CD4-positive, alpha-beta T cell (primary cell): ENCODE measurements at regions not wholly inside any gene's neighbourhood (a gene's known extent, or its start where the extent isn't known, plus 50 kb on each side); places are given as distances from the start of the nearest gene placed in this dataset.

Source experiments
- ATAC-seq: fragments of 200-7000 bp; cut with Tn5 transposase; one replicate; pipeline ENCODE4 v1.10.0; 2022; ENCODE audit warnings: mild to moderate bottlenecking; ENCODE audit not compliant: poor library complexity
- CTCF ChIA-PET: fragments of 350-600 bp; sonication (Branson Sonifier 250); formaldehyde crosslinking; loops from one replicate; lab custom pipeline; 2021; ENCODE audit warnings: antibody characterized with exemption, inconsistent platforms; lab: Charles Lee
- POLR2A ChIA-PET: fragments of 350-600 bp; sonication (Branson Sonifier 250); formaldehyde crosslinking; loops from one replicate; lab custom pipeline; 2021; ENCODE audit warnings: antibody characterized with exemption, inconsistent platforms; lab: Charles Lee
- DNase-seq, 14 experiments: peaks; one replicate each; pipeline ENCODE4 v3.0.0-alpha.2; 2013 to 2020; ENCODE audit warnings: mixed read lengths in 2 of 14
- H3K27ac ChIP-seq, 2 donors: one replicate each; pipeline versions ENCODE4 v1.5.1 to v1.7.0; 2013; ENCODE audit warnings: low read length in 2 of 2, low read depth in 1 of 2, mild to moderate bottlenecking in 1 of 2
- H3K27me3 ChIP-seq, 2 experiments: 1 replicate in 1 of 2; 2 replicates in 1 of 2; pipeline versions ENCODE4 v1.6.1 to v1.7.0; 2013; ENCODE audit warnings: low read length in 2 of 2, control low read depth in 1 of 2, mild to moderate bottlenecking in 1 of 2, moderate library complexity in 1 of 2; ENCODE audit not compliant: insufficient read depth in 2 of 2, control insufficient read depth in 1 of 2
- H3K36me3 ChIP-seq: one replicate; pipeline ENCODE4 v1.6.1; 2013; ENCODE audit warnings: low read length, control low read depth; ENCODE audit not compliant: insufficient read depth
- H3K4me1 ChIP-seq: one replicate; pipeline ENCODE4 v1.6.1; 2013; ENCODE audit warnings: low read length, control low read depth; ENCODE audit not compliant: insufficient read depth
- H3K4me3 ChIP-seq: one replicate; pipeline ENCODE4 v1.5.1; 2013; ENCODE audit warnings: mild to moderate bottlenecking, low read length, moderate library complexity
- H3K9me3 ChIP-seq, 2 experiments: 1 replicate in 1 of 2; 2 replicates in 1 of 2; pipeline versions ENCODE4 v1.6.1 to v1.7.0; 2013; ENCODE audit warnings: low read length in 2 of 2, mild to moderate bottlenecking in 2 of 2, control low read depth in 1 of 2, moderate library complexity in 1 of 2; ENCODE audit not compliant: control insufficient read depth in 1 of 2, insufficient read depth in 1 of 2
- H3K27ac Mint-ChIP-seq: one replicate; pipeline ENCODE4 v1.8.0; 2020; ENCODE audit warnings: mixed read lengths
- H3K27me3 Mint-ChIP-seq: one replicate; pipeline ENCODE4 v1.8.0; 2021; ENCODE audit warnings: mixed read lengths
- H3K36me3 Mint-ChIP-seq: one replicate; pipeline ENCODE4 v1.8.0; 2021; ENCODE audit warnings: low read depth, mixed read lengths
- H3K4me1 Mint-ChIP-seq: one replicate; pipeline ENCODE4 v1.8.0; 2021; ENCODE audit warnings: low read depth, mixed read lengths
- H3K4me3 Mint-ChIP-seq: one replicate; pipeline ENCODE4 v1.8.0; 2020; ENCODE audit warnings: mild to moderate bottlenecking, mixed read lengths
- H3K9me3 Mint-ChIP-seq: one replicate; pipeline ENCODE4 v1.8.0; 2020; ENCODE audit warnings: mixed read lengths
- intact Hi-C, 2 experiments: fragments of 100-400 bp; cut with DNase I in 1 of 2; cut with micrococcal nuclease in 1 of 2; formaldehyde crosslinking; loops; one replicate each; pipeline versions ENCODE4 v1.15.1 to v1.9.0; 2023 to 2025; cut with DNase I, micrococcal nuclease
- TF ChIP-seq, protein P1 (sequence below): fragments of 200-600 bp; IDR thresholded peaks from one replicate; pipeline ENCODE4 v1.8.0; 2022; ENCODE audit warnings: antibody characterized with exemption, mild to moderate bottlenecking

DNA sequence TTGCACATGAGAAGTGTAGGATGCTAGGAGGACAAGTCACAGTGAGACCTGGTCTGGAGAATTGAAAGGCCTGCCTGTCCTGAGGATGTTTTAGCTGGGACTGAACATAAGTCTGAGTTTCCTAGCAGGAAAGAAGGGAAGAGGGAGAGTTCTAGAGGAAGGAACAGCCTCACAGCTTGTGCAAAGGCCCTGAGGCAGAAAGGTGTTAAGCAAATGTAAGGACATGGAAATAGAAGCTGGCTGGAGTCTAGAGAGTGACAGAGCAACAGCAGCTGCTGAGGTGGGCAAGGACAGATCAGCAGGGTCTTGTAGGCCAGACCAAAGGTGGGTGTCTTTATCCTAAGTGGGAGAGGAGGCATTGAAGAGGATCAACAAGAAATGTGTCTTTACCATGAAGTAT is 210.9 kb upstream of the E2F8 start:
- CTCF ChIA-PET: no interaction called here

DNA sequence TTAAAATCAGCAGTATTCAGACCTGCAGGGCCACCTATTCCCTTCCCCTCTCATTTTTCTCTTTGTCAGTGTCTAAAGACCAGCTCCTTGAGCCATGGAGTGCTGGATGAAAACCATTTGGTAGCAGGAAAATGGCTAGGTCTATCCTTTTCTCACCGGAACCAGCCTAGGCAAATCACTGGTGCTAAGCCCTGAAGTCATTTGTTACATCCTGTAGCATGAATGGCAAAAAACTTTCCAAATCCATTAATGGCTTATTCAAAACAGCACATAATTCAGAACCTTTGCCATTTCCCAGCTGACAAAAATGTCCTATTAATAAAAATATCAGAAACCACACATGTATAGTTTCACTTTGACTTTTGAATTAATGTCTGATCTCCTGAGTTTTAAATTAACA is 209.5 kb upstream of the E2F8 start:
- Histone ChIP-seq H3K9me3 (peaks cover 0 to 3% of the 10 kb centered on the region in 2 experiments), H3K4me3 (no peak overlapping the region), H3K4me1 (no peaks in the 10 kb centered on the region), H3K36me3 (no peaks in the 10 kb centered on the region), H3K27me3 (no peaks in the 10 kb centered on the region), H3K27ac (no peak overlapping the region)
- DNase-seq: no peak
- H3K27ac Mint-ChIP-seq: no peak overlapping the region
- TF ChIP-seq, protein P1, sequence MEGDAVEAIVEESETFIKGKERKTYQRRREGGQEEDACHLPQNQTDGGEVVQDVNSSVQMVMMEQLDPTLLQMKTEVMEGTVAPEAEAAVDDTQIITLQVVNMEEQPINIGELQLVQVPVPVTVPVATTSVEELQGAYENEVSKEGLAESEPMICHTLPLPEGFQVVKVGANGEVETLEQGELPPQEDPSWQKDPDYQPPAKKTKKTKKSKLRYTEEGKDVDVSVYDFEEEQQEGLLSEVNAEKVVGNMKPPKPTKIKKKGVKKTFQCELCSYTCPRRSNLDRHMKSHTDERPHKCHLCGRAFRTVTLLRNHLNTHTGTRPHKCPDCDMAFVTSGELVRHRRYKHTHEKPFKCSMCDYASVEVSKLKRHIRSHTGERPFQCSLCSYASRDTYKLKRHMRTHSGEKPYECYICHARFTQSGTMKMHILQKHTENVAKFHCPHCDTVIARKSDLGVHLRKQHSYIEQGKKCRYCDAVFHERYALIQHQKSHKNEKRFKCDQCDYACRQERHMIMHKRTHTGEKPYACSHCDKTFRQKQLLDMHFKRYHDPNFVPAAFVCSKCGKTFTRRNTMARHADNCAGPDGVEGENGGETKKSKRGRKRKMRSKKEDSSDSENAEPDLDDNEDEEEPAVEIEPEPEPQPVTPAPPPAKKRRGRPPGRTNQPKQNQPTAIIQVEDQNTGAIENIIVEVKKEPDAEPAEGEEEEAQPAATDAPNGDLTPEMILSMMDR: no peak
- H3K36me3 Mint-ChIP-seq: no peaks in the 10 kb centered on the region
- peaks cover 18% of the 10 kb centered on the region for H3K27me3 Mint-ChIP-seq
- CTCF ChIA-PET: no interaction called here
- no peak overlapping the region for H3K4me3 Mint-ChIP-seq
- no peak for ATAC-seq
- intact Hi-C loops: no loop called here
- no peaks in the 10 kb centered on the region for H3K9me3 Mint-ChIP-seq
- POLR2A ChIA-PET: no interaction called here
- no peaks in the 10 kb centered on the region for H3K4me1 Mint-ChIP-seq

More for the DNA sequence above, 210.9 kb upstream of the E2F8 start:
- H3K4me1 ChIP-seq: no peaks in the 10 kb centered on the region
- TF ChIP-seq, protein P1: no peak
- Mint-ChIP-seq H3K9me3 (no peaks in the 10 kb centered on the region), H3K4me1 (no peaks in the 10 kb centered on the region), H3K27me3 (peaks cover 18% of the 10 kb centered on the region), H3K27ac (no peak overlapping the region), H3K4me3 (no peak overlapping the region), H3K36me3 (no peaks in the 10 kb centered on the region)
- ATAC-seq (no peak), DNase-seq (no peak)
- H3K27ac ChIP-seq: no peak overlapping the region
- H3K36me3 ChIP-seq: no peaks in the 10 kb centered on the region
- H3K27me3 ChIP-seq: no peaks in the 10 kb centered on the region
- POLR2A ChIA-PET: no interaction called here
- H3K4me3 ChIP-seq: no peak overlapping the region
- H3K9me3 ChIP-seq: no peaks in the 10 kb centered on the region
- intact Hi-C loops: no loop called here

DNA sequence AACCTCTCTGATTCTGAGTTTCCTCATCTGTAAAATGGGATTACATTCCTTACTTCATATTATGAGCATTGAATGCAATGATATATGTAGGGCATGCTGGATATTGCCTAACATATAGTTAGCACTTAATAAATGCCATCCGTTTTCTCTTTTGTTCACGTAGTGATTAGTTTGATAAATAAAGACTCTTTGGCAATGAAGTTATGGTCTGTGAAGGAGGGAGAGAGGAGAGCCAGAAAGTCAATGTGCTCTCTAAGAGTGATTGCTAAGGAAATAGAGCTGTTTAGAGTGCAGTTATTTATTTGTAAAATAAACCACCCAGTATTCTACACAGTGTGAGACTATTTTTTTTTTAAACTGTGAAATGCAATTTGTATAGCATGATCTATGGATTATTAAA is 207.9 kb upstream of the E2F8 start:
- ATAC-seq (no peak), DNase-seq (no peak)
- intact Hi-C loops: no loop called here
- H3K27ac ChIP-seq: no peak overlapping the region
- Mint-ChIP-seq H3K9me3 (no peaks in the 10 kb centered on the region), H3K27ac (no peak overlapping the region), H3K27me3 (peaks cover 18% of the 10 kb centered on the region), H3K36me3 (no peaks in the 10 kb centered on the region), H3K4me1 (no peaks in the 10 kb centered on the region), H3K4me3 (no peak overlapping the region)
- H3K27me3 ChIP-seq: peaks cover 0 to 3% of the 10 kb centered on the region in 2 experiments
- peaks cover 0 to 7% of the 10 kb centered on the region in 2 experiments for H3K9me3 ChIP-seq
- POLR2A ChIA-PET: no interaction called here
- no peaks in the 10 kb centered on the region for H3K4me1 ChIP-seq
- TF ChIP-seq, protein P1: no peak
- no peaks in the 10 kb centered on the region for H3K36me3 ChIP-seq
- CTCF ChIA-PET: no interaction called here
- H3K4me3 ChIP-seq: no peak overlapping the region
